Thoracic aorta (tissue), 2 donors: ENCODE measurements at regions not wholly inside any gene's neighbourhood (a gene's known extent, or its start where the extent isn't known, plus 50 kb on each side); places are given as distances from the start of the nearest gene placed in this dataset.

Experiments
- ATAC-seq: fragments of 150-250 bp; one replicate; pipeline ENCODE4 v1.8.0; 2017; ENCODE audit warnings: low read depth; ENCODE audit not compliant: insufficient number of reproducible peaks, low FRiP score
- DNase-seq: peaks from one replicate; pipeline ENCODE4 v3.0.0-alpha.2; 2020; ENCODE audit warnings: low spot score
- H3K27ac ChIP-seq, 2 donors: fragments of 200-600 bp; sonication (generic); 1 replicate in 1 of 2; 2 replicates in 1 of 2; pipeline ENCODE4 v1.5.1; 2016; ENCODE audit warnings: mild to moderate bottlenecking in 2 of 2, moderate library complexity in 2 of 2
- H3K27me3 ChIP-seq: fragments of 200-600 bp; sonication (generic); replicated peaks from 2 replicates; pipeline ENCODE4 v1.6.0; 2016; ENCODE audit warnings: mild to moderate bottlenecking; ENCODE audit not compliant: insufficient read depth
- H3K36me3 ChIP-seq: fragments of 200-600 bp; sonication (generic); one replicate; pipeline ENCODE4 v1.5.1; 2016
- H3K4me1 ChIP-seq, 2 donors: fragments of 200-600 bp; sonication (generic); 1 replicate in 1 of 2; 2 replicates in 1 of 2; pipeline versions ENCODE4 v1.5.1 to v1.6.0; 2016; ENCODE audit warnings: low read depth in 2 of 2, mild to moderate bottlenecking in 1 of 2; ENCODE audit not compliant: control insufficient read depth in 1 of 2
- H3K4me3 ChIP-seq: fragments of 200-600 bp; sonication (generic); 2 replicates; pipeline ENCODE4 v1.5.1; 2016; ENCODE audit warnings: mild to moderate bottlenecking
- H3K9me3 ChIP-seq: fragments of 200-600 bp; sonication (generic); 2 replicates; pipeline ENCODE4 v1.5.1; 2016
- TF ChIP-seq, protein P1 (sequence below): fragments of 200-600 bp; sonication (generic); IDR thresholded peaks from one replicate; pipeline ENCODE4 v1.5.1; 2019; ENCODE audit warnings: antibody characterized with exemption

GRCh38 chr20:63067721-63068560 is 61.2 kb upstream of the BHLHE23 start:
- Histone ChIP-seq H3K36me3 (no peaks in the 10 kb centered on the region), H3K4me1 (peaks cover 0 to 4% of the 10 kb centered on the region in 2 donors), H3K4me3 (no peak overlapping the region), H3K9me3 (no peaks in the 10 kb centered on the region), H3K27ac (no peak overlapping the region), H3K27me3 (no peaks in the 10 kb centered on the region)
- DNase-seq (no peak), ATAC-seq (no peak)
- TF ChIP-seq, protein P1, sequence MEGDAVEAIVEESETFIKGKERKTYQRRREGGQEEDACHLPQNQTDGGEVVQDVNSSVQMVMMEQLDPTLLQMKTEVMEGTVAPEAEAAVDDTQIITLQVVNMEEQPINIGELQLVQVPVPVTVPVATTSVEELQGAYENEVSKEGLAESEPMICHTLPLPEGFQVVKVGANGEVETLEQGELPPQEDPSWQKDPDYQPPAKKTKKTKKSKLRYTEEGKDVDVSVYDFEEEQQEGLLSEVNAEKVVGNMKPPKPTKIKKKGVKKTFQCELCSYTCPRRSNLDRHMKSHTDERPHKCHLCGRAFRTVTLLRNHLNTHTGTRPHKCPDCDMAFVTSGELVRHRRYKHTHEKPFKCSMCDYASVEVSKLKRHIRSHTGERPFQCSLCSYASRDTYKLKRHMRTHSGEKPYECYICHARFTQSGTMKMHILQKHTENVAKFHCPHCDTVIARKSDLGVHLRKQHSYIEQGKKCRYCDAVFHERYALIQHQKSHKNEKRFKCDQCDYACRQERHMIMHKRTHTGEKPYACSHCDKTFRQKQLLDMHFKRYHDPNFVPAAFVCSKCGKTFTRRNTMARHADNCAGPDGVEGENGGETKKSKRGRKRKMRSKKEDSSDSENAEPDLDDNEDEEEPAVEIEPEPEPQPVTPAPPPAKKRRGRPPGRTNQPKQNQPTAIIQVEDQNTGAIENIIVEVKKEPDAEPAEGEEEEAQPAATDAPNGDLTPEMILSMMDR, result no peak

DNA sequence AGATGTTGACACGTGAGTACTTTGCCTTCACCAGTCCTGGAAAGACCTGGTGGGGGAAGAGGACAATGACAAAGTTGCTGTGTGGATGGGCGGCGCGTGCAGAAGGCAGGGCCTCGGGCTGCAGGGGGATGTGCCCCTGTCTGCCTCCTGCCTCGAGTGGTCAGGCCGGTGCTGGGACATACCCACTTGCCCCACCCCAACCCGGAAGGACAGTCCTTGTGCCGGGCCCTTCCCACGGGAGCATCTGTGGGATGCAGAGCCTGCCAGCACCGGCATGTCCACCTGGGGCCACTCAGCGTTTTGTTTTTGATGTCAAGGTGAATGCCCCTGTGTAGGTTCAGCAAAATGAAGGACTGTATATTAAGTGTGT is 60.5 kb upstream of the BHLHE23 start:
- TF ChIP-seq, protein P1, result no peak
- Histone ChIP-seq H3K36me3 (no peaks in the 10 kb centered on the region), H3K9me3 (no peaks in the 10 kb centered on the region), H3K4me1 (peaks cover 0 to 4% of the 10 kb centered on the region in 2 donors), H3K27me3 (no peaks in the 10 kb centered on the region), H3K4me3 (no peak overlapping the region), H3K27ac (no peak overlapping the region)
- no peak for ATAC-seq
- DNase-seq, result no peak

GRCh38 chr20:63066506-63067265 is 59.9 kb upstream of the BHLHE23 start:
- H3K4me3 ChIP-seq, result no peak overlapping the region
- H3K4me1 ChIP-seq, result peaks cover 0 to 4% of the 10 kb centered on the region in 2 donors
- ATAC-seq (no peak), DNase-seq (no peak)
- TF ChIP-seq, protein P1, result no peak
- no peaks in the 10 kb centered on the region for H3K9me3 ChIP-seq
- H3K27me3 ChIP-seq, result no peaks in the 10 kb centered on the region
- no peak overlapping the region for H3K27ac ChIP-seq
- no peaks in the 10 kb centered on the region for H3K36me3 ChIP-seq

GRCh38 chr20:63065911-63066310 is 59.1 kb upstream of the BHLHE23 start:
- no peak overlapping the region for H3K27ac ChIP-seq
- no peaks in the 10 kb centered on the region for H3K9me3 ChIP-seq
- no peak overlapping the region for H3K4me3 ChIP-seq
- peaks cover 0 to 4% of the 10 kb centered on the region in 2 donors for H3K4me1 ChIP-seq
- H3K36me3 ChIP-seq, result no peaks in the 10 kb centered on the region
- ATAC-seq (no peak), DNase-seq (no peak)
- TF ChIP-seq, protein P1, result no peak
- no peaks in the 10 kb centered on the region for H3K27me3 ChIP-seq
